ENCODE measurements at regions not wholly inside any gene's neighbourhood (a gene's known extent, or its start where the extent isn't known, plus 50 kb on each side); places are given as distances from the start of the nearest gene placed in this dataset.

DNA sequence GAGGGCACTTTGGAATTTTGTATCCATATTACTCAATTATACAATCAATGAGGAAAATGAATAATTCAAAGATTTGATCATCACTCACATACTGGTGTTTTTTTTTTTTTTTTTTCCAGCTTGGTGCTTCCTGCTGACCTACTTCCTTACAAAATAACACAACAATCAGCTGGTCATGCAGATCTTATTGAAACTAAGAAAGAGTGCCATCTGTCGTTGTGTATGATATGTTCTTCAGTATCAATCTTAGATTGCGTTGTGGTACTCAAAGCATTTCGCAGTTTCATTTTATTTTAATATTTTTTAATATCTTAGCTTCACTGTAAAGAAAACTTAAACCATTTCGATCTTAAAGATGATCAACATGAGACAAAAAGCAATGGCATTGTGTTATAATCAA lies 155.6 kb downstream of the OGFRL1 start:
- Mint-ChIP-seq H3K4me1 (ENCODE audit: low read depth) (no peaks in the 10 kb centered on the region), H3K27me3 (peaks cover 9% of the 10 kb centered on the region), H3K9me3 (peaks cover 7% of the 10 kb centered on the region), H3K36me3 (ENCODE audit: low read depth) (no peaks in the 10 kb centered on the region), H3K27ac (no peak overlapping the region), H3K4me3 (no peak overlapping the region)

DNA sequence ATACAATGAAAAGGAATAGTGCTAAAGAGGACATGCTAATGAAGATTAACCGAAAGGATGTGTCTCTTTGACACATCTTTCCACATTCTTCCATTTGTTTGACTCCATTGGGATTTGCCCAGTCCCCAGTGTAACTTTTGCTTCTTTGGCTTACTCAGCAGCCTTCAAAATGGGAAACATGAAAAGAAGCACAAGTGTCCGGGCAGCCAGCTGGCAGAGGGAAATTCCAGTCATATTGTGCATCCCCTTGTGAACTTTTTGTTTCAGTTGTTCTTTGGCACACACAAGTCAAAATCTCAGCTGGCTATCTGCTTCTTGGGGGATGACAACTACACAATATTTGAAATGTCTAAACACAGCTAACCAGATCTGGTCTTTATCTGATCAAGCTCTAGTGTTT lies 157.4 kb downstream of the OGFRL1 start:
- Mint-ChIP-seq H3K4me1 (ENCODE audit: low read depth) (no peaks in the 10 kb centered on the region), H3K36me3 (ENCODE audit: low read depth) (no peaks in the 10 kb centered on the region), H3K9me3 (no peaks in the 10 kb centered on the region), H3K27ac (no peak overlapping the region), H3K27me3 (peaks cover 9% of the 10 kb centered on the region), H3K4me3 (no peak overlapping the region)

DNA sequence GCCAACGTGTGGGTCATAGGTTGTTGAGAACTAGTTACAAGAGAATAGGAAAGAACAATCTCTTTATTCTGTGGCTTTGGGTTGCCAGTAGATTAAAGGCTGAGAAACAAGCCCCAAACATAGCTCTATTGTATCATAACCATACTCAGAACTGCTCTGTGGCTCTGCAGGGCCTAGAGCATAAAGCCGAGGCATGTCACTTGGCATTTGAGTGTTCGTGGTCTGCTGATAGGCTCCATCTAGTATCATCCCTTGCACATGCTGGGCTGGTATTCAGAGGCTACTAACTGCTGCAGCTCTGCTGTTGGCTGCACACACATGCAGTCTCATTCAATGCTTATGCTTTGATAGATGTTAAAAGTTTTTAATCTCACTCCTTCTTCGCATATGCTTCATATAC lies 157.9 kb downstream of the OGFRL1 start:
- Mint-ChIP-seq H3K36me3 (ENCODE audit: low read depth) (no peaks in the 10 kb centered on the region), H3K4me1 (ENCODE audit: low read depth) (no peaks in the 10 kb centered on the region), H3K9me3 (no peaks in the 10 kb centered on the region), H3K27ac (no peak overlapping the region), H3K27me3 (peaks cover 9% of the 10 kb centered on the region), H3K4me3 (no peak overlapping the region)

DNA sequence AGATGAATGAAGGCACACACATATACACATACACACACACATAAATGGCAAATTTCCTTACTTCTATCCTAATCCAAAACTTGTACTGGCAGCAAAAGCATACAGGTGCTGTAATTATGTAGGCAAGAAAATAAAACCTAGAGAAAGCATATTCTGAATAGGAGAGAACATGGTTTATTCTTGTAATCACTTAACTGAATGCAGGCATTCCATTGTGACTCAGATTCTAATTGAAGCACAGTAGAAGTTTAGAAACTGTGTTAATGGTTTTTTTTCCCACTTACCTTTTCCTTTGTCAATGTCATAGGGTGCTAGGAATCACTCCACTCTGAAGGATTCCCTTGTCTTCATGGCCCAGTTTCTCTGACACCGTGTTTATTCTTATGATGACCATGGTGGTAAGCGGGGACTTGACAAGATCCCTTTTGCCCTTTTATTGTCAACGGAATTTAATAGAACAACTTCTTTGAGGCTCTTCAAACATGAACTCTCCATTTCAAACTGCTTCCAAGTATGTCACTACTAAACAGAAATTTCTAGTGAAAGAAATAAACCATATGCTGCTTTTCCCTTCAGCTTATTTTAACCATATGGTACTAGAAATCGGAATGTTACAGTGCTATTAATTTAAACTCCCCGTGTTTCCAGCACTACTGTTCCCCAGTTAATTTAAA lies 164.2 kb downstream of the OGFRL1 start:
- H3K9me3 Mint-ChIP-seq: no peaks in the 10 kb centered on the region
- no peak overlapping the region for H3K4me3 Mint-ChIP-seq
- H3K36me3 Mint-ChIP-seq (ENCODE audit: low read depth): no peaks in the 10 kb centered on the region
- H3K27me3 Mint-ChIP-seq: peaks cover 8% of the 10 kb centered on the region
- H3K4me1 Mint-ChIP-seq (ENCODE audit: low read depth): no peaks in the 10 kb centered on the region
- no peak overlapping the region for H3K27ac Mint-ChIP-seq

DNA sequence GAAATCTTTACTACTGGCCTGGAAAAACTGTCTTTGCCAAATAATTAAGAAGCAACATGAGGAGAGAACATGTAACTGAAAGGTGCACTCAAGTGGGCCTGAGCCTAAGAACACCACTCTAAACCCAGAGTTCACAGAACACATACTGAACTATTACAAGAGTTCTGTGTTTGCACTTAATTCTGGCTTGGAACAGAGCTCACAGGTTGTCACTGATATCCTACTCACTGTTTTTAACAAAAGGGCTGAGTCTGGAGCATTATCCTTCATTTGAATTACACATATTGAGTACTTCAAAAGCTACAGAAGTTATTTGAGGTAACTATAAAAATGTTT lies 164.7 kb downstream of the OGFRL1 start:
- no peaks in the 10 kb centered on the region for H3K36me3 Mint-ChIP-seq (ENCODE audit: low read depth)
- H3K4me3 Mint-ChIP-seq: no peak overlapping the region
- H3K4me1 Mint-ChIP-seq (ENCODE audit: low read depth): no peaks in the 10 kb centered on the region
- no peaks in the 10 kb centered on the region for H3K9me3 Mint-ChIP-seq
- H3K27ac Mint-ChIP-seq: no peak overlapping the region
- peaks cover 3% of the 10 kb centered on the region for H3K27me3 Mint-ChIP-seq

DNA sequence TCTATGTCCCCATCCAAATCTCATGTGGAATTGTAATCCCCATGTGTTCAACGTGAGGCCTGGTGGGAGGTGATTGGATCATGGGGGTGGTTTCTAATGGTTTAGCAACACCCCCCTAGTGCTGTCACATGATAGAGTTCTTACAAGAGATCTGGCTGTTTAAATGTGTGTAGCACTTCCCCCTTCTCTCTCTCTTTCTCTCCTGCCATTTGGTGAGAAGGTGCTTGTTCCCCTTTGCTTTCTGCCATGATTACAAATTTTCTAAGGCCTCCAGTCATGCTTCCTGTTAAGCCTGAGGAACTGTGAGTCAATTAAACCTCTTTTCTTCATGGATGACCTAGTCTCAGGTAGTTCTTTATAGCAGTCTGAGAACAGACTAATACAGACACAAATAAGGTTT lies 165.4 kb downstream of the OGFRL1 start:
- Mint-ChIP-seq H3K27ac (no peak overlapping the region), H3K4me1 (ENCODE audit: low read depth) (no peaks in the 10 kb centered on the region), H3K36me3 (ENCODE audit: low read depth) (no peaks in the 10 kb centered on the region), H3K27me3 (peaks cover 3% of the 10 kb centered on the region), H3K4me3 (no peak overlapping the region), H3K9me3 (no peaks in the 10 kb centered on the region)

GRCh38 chr6:71457929-71458328 lies 169.3 kb downstream of the OGFRL1 start:
- Mint-ChIP-seq H3K4me1 (ENCODE audit: low read depth) (no peaks in the 10 kb centered on the region), H3K27ac (no peak overlapping the region), H3K36me3 (ENCODE audit: low read depth) (no peaks in the 10 kb centered on the region), H3K9me3 (no peaks in the 10 kb centered on the region), H3K4me3 (no peak overlapping the region), H3K27me3 (peaks cover 5% of the 10 kb centered on the region)

DNA sequence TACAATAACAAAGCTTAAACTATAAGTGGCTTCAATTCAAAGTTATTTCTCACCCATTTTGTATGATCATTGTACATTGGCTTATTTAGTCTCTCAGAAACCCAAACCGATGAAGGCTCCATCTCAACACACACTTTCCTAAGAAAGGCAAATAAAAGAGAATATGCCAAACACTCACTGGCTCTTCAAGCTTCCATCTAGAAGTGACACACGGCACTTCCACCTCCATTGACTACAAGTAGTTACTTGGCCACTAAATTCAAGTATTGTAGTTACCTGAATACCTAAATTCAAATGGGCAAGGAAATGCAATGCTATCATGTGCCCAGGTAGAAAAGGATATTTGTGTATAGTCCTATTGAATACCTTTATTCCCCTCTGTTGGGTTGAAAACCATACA lies 170.6 kb downstream of the OGFRL1 start:
- Mint-ChIP-seq H3K4me1 (ENCODE audit: low read depth) (no peaks in the 10 kb centered on the region), H3K27me3 (peaks cover 5% of the 10 kb centered on the region), H3K27ac (no peak overlapping the region), H3K9me3 (no peaks in the 10 kb centered on the region), H3K4me3 (no peak overlapping the region), H3K36me3 (ENCODE audit: low read depth) (no peaks in the 10 kb centered on the region)

DNA sequence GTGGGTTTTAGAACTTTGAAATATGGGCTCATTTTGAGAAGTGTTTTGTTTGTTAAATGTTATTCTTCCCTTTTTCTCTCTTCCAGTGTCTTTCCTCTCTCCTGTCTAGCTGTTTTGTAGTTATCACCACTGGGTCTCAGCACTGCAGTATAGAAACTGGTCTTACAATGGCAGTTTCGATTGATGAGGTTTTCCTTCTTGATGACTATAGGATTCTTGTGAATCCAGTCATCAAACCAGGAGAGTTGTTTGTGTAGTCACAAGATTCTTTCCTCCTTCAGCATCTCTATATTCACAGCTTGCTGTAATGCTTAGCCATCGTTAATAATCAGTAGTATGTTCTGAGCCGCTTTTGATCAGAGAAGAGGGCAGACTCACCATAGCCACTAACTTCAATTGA lies 172.3 kb downstream of the OGFRL1 start:
- Mint-ChIP-seq H3K27me3 (peaks cover 5% of the 10 kb centered on the region), H3K4me1 (ENCODE audit: low read depth) (no peaks in the 10 kb centered on the region), H3K36me3 (ENCODE audit: low read depth) (no peaks in the 10 kb centered on the region), H3K27ac (no peak overlapping the region), H3K4me3 (no peak overlapping the region), H3K9me3 (no peaks in the 10 kb centered on the region)

- no peaks in the 10 kb centered on the region for H3K4me1 Mint-ChIP-seq (ENCODE audit: low read depth)
- peaks cover 5% of the 10 kb centered on the region for H3K27me3 Mint-ChIP-seq
- H3K27ac Mint-ChIP-seq: no peak overlapping the region
- no peak overlapping the region for H3K4me3 Mint-ChIP-seq
- no peaks in the 10 kb centered on the region for H3K9me3 Mint-ChIP-seq
- H3K36me3 Mint-ChIP-seq (ENCODE audit: low read depth): no peaks in the 10 kb centered on the region
These were observed 174.4 kb downstream of the OGFRL1 start for GRCh38 chr6:71463061-71463460.

GRCh38 chr6:71465096-71465495 lies 176.5 kb downstream of the OGFRL1 start:
- Mint-ChIP-seq H3K27ac (no peak overlapping the region), H3K36me3 (ENCODE audit: low read depth) (no peaks in the 10 kb centered on the region), H3K4me1 (ENCODE audit: low read depth) (no peaks in the 10 kb centered on the region), H3K9me3 (no peaks in the 10 kb centered on the region), H3K27me3 (no peaks in the 10 kb centered on the region), H3K4me3 (no peak overlapping the region)

DNA sequence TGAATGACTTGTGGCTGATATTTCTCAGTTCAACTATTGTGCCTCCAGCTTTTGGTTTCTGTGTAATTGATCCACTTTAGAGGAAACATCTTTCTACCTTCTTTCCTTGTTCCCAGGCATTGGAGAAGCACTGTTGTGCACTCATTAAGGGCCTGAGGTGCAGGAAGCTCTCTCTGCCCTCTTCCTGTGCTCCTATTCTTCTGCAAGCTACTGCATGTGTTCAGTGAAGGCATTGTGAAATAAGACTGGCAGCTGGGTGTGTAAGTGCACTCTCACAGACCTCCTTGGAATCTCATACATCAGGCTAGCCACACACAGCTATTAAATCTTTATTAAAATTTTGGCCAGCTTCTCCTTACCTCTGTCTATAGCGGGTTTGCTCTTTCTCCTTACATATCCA lies 177.8 kb downstream of the OGFRL1 start:
- no peaks in the 10 kb centered on the region for H3K4me1 Mint-ChIP-seq (ENCODE audit: low read depth)
- H3K36me3 Mint-ChIP-seq (ENCODE audit: low read depth): no peaks in the 10 kb centered on the region
- no peak overlapping the region for H3K27ac Mint-ChIP-seq
- H3K27me3 Mint-ChIP-seq: no peaks in the 10 kb centered on the region
- H3K9me3 Mint-ChIP-seq: no peaks in the 10 kb centered on the region
- H3K4me3 Mint-ChIP-seq: no peak overlapping the region

- H3K4me3 Mint-ChIP-seq: no peak overlapping the region
- H3K27me3 Mint-ChIP-seq: peaks cover 5% of the 10 kb centered on the region
- no peaks in the 10 kb centered on the region for H3K36me3 Mint-ChIP-seq (ENCODE audit: low read depth)
- no peaks in the 10 kb centered on the region for H3K9me3 Mint-ChIP-seq
- no peak overlapping the region for H3K27ac Mint-ChIP-seq
- no peaks in the 10 kb centered on the region for H3K4me1 Mint-ChIP-seq (ENCODE audit: low read depth)
These were observed 179.4 kb downstream of the OGFRL1 start for GRCh38 chr6:71468038-71468437.

- Mint-ChIP-seq H3K27me3 (peaks cover 5% of the 10 kb centered on the region), H3K9me3 (no peaks in the 10 kb centered on the region), H3K36me3 (ENCODE audit: low read depth) (no peaks in the 10 kb centered on the region), H3K4me3 (no peak overlapping the region), H3K4me1 (ENCODE audit: low read depth) (no peaks in the 10 kb centered on the region), H3K27ac (no peak overlapping the region)
These were observed 180.5 kb downstream of the OGFRL1 start for GRCh38 chr6:71468841-71469700.

GRCh38 chr6:71471718-71472117 lies 183.1 kb downstream of the OGFRL1 start:
- no peaks in the 10 kb centered on the region for H3K9me3 Mint-ChIP-seq
- H3K36me3 Mint-ChIP-seq (ENCODE audit: low read depth): no peaks in the 10 kb centered on the region
- no peak overlapping the region for H3K4me3 Mint-ChIP-seq
- H3K27me3 Mint-ChIP-seq: peaks cover 10% of the 10 kb centered on the region
- H3K4me1 Mint-ChIP-seq (ENCODE audit: low read depth): no peaks in the 10 kb centered on the region
- H3K27ac Mint-ChIP-seq: no peak overlapping the region

- H3K36me3 Mint-ChIP-seq (ENCODE audit: low read depth): no peaks in the 10 kb centered on the region
- peaks cover 12% of the 10 kb centered on the region for H3K27me3 Mint-ChIP-seq
- no peaks in the 10 kb centered on the region for H3K9me3 Mint-ChIP-seq
- no peaks in the 10 kb centered on the region for H3K4me1 Mint-ChIP-seq (ENCODE audit: low read depth)
- no peak overlapping the region for H3K27ac Mint-ChIP-seq
- H3K4me3 Mint-ChIP-seq: no peak overlapping the region
These were observed 185.3 kb downstream of the OGFRL1 start for GRCh38 chr6:71473926-71474325.
